NCI-H2107 treated with DMSO at 0.1 percent for 48 hours (cell line): ENCODE measurements at regions not wholly inside any gene's neighbourhood (a gene's known extent, or its start where the extent isn't known, plus 50 kb on each side); places are given as distances from the start of the nearest gene placed in this dataset.

Experiments used
- DNase-seq: peaks from one replicate; lab custom pipeline; 2025; ENCODE audit not compliant: unreplicated experiment; lab: John Stamatoyannopoulos, UW

DNA sequence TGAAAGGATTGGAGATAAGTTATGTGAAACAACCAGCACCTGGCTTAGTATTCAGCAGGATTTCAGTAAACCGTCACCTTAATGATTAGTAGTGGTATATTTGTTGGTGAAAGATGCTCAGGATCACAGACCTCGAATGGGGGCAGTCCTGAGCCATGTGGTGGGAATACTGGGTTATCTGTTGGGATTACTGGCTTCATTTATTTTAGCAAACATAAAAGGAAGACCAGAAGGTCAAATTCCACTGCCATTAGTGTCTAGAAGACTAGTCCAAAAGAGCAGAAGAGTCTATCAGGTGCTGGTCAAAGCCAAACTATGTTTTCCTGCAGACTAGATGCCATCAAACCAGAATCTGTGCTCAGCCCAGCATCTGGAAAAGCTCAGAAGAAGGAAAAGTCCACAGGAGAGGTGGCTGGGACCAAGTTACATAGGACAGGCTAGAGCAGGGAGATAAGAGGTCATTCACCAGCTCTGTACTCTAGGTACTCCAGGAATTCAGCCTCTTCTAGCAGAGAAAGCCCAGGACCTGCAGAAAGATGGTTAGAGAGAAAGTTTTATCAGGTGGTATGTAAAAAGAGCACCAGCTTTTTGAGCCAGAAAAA, 343.4 kb downstream of the PLPP3 start:
- DNase-seq, result no peak

DNA sequence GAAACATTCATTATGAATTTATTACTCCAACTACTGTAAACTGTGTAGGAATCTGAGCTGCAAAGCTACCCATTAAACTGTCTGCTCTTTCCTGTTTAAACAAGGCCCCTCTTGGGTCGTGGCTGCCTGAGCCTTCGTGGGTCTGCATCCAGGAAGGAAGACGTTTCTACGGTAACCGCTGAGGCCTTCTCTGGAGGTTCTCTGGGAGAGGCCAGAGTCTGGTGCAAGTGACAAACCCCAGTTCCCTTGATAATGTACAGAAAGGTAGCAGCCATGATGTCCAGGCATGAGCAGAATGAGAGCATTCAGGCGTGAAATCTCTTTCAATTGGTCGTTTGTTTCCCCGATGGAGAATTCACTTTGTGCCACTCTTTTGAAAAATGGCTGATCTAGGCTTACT, 350.2 kb downstream of the PLPP3 start:
- DNase-seq, result no peak

DNA sequence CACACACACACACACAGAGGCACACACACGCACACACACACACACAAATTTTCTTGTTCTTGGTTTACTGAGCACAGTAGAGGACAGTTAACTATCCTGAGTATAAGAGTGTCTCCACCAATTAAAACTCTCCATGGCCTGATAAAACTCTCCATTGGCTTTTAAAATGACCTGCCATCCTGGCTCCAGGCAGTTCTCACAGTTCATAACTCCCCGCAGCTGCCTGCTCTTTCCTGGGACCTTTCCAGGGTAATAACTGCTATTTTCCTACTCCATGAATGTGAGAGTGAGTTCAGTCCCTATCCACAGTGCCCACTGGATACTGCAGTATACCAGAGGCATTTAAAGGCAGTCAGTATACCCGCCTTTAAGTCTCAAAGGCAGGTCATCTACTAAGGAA, 351.5 kb downstream of the PLPP3 start:
- no peak for DNase-seq

DNA sequence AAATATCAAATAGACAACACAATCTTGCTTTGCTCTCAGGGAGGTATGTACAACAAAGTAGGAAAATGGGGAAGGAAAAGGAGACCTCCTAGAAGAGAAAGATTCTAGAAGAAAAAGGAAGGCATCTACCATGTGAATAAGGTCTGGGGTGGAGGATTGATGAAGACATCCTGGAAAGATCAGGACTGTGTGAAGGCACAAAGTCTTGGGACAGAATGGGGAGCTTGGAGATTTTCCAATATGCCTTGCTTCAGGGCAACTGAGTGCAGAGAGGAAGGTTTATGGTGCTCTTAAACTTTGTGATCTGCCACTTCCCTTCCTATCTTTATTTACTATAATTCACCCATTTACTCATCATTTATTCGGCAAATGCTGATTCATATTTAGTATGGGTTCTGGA, 352.0 kb downstream of the PLPP3 start:
- no peak for DNase-seq

DNA sequence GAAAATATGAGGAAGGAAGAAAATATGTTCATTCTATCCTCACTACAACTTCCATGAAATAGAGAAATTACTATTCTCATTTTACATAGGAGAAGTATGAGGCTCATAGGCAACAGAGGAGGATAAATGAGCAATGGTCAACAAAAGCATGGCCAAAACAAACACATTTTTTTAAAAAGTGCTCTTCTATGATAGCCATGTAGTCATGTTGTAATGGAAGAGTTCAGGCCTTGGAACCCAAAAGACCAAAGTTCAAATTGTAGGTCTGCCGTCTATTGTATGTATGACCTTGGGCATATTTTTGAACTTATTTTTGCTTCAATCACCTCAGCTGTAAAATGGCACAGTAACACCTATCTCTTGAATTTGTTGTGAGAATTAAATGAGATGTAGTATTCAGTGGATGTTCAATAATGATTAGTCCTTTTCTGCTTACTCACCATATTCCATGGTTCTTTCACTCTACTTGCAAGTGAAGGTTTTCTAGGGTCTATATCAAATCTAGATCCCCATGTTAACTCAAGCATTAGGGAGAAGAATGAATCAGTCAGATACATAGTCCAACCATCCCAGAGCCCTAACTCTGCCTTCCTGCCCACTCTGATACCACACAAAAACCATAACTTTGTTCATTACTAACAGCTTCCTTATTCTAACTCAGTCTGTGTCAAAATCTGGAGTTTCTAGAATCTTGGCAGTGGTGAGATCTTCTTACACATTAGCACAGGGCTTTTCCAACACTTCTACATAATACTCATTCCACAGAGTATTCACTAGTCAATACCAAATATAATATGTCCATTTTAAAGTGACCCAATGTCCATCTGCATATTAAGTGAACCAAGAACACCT, 353.2 kb downstream of the PLPP3 start:
- no peak for DNase-seq

DNA sequence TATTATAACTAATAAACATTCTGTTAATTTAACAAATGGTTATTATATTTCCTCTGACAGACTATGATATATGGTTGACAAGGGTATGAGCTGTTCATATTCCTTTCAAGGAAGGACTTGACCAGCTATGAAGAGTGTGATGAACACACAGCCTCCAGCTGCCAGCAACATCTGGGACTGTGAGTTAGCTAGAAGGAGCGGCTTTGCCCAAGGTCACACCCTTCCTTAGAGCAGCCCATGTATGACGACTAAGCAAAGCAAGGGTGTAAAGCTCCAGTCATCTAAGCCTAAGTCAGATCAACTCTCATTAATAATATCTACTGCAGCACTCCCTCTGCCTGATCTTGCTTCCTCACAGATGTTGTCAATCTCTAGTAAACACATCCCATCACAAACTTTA, 355.4 kb downstream of the PLPP3 start:
- no peak for DNase-seq

DNA sequence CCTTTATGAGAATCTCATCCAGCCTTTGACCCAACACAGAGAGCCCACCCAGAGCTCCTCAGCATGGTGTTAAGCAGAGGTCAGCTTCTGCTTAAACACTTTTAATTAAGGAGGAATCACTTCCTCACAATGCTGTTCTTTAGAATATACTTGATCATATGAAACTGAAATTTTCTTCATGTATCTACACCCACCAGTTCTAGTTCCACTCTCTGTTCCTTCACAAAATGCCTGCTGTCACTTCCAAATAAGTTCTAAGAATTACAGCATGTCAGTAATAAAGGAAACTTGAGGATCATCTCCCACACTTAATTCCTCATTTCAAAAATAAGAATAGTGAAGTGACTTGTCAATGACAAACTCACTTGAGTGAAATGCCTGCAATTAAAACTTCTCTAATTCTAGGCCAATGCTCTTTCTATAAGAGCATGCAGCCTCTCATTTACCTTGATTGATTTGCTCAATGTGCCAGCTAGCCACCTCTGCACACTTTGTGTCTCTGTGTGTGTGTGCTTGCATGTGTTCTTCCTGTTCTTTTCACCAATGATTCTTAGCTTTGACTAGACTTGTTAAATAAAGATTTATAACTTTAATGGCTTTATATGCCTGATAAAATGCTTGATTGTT, 356.3 kb downstream of the PLPP3 start:
- no peak for DNase-seq

DNA sequence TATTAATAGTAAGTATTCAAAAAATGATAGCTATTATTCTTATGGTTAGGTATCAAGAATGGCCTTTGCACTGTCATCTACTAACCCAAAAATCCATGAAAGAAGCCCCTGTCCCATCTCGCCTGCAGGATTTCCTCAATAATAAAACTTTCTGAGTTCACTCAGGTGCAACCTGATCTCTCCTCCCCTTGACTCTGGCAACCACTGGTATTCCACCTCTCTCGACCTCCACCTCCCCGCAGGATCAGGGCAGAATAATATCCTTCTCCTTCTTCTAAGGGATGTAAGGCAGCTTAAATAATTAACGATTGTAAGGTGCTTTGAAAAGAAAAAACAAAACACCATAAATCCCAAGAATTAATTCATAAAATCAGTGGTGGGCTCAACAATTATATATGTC, 359.3 kb downstream of the PLPP3 start:
- DNase-seq, result no peak

DNA sequence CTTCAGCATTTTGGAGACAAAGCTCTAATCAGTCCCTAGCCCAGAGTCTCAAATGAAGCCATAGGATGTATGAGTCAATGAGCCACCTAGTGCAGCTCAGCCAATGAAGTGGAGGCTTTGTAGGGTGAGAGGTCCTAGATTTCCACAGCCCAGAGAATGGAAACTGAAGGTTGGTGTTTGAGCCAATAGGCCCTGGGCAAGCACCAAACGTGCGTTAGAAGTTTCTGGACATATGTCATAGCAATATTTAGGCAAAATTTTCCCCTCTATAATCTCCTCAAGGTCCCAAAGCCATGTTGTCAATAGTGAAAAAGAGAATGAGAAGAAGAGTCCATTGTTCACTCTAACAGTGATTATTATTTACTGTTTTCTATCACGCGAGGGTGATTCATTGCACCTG, 361.3 kb downstream of the PLPP3 start:
- no peak for DNase-seq

DNA sequence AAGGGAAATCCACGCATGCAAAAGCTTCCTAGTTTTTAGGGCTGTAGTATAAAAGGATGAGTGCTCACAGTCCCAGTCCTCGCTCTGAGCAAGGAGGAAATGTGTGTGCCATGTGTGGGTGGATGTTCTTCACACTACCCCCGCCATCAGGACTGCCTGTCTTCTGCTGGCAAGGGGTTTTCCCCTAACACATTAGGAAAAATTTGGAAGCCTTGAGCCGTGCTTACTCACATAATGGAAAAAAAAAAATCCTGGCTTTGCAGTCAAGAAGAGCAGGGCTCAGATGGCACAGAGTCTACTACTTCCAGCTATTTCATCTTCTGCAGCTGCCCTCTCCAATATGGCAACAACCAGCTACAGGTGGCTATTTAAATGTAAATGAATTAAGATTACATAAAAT, 363.1 kb downstream of the PLPP3 start:
- no peak for DNase-seq

DNA sequence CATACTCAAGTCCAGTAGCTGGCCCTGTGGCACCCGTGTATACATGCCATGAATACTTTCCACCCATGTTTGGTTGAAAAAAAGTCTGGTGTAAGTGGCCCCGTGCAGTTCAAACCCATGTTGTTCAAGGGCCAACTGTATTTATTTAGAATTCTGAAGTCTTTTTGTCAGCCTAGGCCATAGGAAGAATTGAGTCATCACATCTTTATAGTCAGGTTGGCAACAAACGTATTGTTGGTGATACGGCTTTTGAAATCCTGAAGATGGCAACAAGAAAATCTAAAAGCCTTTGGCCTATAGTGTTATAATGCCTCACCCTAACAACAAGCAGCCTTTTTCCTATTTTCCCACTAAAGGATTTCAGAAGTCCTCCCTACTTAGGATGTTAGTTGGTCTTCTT, 363.6 kb downstream of the PLPP3 start:
- no peak for DNase-seq

DNA sequence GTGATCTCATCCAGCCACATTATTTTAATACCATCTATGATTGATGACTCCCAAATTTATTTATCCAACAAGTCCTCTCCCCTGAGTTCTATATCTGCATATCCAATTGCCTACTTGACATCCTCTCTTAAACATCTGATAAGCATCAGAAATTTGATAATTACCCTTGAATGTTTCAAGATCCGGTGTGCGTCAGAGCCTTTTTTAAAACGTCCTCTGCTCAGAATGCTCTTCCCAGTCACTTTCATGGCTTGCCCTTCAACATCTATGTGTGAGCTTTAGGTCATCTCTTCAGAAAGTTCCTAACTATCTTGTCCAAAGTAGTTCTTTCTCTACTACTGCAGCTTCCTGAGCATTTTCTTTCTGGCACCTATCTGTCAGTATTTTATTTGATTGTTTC, 364.3 kb downstream of the PLPP3 start:
- DNase-seq, result no peak

DNA sequence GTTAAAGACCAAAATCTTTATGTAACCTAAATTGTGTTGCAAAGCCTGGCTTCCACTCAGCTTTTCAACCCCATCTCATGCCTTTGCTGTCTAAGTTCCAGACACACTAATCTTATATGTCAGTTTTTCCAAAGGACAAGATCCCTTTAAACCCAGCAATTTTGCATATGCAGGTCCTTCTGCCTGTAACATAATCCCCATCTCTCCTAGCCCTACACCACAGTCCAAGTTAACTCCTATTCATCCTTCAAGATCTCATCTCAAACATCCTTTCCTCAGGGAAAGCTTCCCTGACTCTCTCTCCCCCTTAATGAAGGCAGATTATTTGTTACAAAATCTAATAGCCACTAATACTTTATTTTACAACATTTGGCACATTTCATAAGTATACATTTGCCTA, 366.3 kb downstream of the PLPP3 start:
- DNase-seq, result no peak

DNA sequence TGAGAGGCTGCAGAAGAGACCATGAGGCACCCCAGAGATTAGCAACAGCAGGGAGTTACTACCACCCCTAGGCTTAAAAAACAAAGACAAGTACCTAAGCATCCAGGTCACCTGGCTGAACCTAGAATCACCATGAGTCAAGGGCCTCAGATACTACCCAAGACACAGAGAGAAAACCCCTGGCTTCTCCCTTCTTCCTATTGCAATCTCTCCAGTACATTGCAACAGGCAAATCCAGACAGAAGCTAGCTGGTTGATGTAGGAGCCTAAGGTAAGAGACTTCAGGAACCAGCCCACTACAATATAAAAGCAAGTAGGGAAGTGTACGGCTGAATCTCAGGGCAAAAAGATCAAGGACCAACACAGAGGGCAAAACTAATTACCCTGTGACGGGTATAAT, 367.2 kb downstream of the PLPP3 start:
- DNase-seq, result no peak

DNA sequence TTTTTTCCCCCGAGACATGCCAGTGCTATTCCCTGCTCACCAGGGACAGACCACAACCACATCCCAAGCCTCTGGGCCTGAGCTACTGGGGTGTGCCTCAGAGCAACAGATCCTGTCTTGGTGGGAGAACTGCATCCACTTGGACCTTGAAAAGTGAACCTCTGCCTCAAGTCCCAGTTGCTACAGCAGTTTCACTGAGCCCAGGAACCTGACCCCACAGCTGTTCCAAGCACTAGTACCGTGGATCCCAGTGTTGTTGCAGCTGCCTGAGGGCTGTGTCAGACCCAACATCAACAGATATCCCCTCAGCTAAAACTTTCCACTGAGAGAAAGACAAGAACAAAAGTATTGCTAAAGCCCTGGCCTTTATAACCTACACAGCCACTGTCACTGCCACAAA, 373.0 kb downstream of the PLPP3 start:
- no peak for DNase-seq

DNA sequence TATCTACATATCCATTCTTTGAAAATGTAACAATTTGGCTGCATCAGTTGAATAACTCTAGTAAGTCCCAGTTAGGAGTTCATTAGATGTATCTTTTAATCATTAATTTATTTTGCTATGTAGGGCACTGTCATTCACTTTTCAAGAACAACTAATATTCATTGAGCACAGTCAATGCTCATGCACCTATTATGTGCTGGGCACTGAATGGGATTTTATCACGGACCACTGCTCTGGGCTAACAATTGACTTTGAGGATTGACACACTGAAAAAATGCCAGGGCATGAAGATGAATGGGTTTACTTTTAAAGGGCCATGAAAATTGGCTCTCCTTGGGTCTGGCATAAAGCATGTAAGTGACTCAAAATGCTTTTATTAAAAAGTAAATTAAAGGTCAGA, 375.2 kb downstream of the PLPP3 start:
- DNase-seq, result no peak

DNA sequence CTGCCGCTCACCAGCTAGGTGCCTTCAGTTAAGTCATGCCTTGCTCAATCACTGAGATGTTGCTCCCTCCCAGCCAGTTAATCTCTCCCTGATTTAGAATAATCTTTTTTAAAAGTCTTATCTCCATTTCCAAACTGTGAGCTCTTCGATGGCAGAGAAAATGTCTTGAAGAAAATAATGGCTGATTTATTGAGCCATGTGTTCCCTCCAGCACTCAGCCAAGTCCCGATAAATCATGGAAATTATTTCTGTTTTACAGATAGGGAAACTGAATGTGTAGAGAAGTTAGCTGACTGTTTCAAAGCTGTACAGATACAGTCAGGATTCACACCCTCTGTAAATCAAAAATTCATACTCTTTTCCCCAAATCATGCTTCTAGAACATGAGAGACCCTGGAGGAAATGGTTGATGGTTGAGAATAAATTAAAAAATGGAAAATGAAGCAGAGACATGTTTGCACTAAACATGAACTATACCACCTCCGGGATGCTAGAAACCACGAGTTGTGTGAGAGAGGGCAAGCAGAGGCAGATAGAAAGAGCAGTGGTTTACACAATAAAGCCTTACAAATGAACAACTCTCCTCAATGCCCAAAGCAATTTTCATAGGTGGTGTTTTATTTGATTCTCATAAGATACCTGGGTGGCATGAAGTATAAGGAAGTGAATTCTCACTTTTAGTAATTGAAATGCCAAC, 376.4 kb downstream of the PLPP3 start:
- no peak for DNase-seq

DNA sequence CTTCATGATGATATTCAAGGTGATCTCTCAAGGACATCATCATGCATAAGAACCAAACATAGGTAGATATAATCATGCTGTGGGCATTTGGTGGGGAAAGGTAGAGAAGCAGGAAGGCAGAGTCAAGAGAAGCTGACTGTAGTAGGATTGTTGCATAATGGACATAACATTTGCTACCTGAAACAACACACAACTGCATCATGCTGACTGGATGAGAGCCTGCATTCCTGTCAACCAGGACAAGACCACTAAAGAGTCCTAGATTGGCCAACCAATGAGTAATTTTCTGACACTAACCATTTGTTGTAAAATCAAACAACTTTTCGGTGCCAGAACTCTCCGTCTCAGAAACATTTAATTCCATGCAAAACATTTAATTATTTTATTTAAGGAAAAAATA, 377.2 kb downstream of the PLPP3 start:
- no peak for DNase-seq

DNA sequence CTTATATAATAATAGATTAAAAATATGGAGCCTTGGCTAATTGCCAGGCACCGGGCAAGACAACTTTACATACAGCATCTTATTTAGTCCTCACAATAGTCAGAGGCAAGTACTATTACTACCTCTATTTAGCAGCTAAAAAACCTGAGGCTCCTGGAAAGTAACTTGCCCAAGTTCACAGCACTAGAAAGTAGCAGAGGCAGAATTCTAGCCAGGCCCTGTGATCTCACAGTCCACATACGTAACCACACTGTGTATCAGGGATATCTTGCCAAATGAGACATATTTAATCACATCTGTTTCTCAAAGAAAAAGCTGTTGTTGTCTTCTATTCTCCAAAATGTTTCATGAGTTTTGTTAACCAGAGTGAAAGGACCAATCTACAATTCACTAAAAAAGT, 378.5 kb downstream of the PLPP3 start:
- no peak for DNase-seq

DNA sequence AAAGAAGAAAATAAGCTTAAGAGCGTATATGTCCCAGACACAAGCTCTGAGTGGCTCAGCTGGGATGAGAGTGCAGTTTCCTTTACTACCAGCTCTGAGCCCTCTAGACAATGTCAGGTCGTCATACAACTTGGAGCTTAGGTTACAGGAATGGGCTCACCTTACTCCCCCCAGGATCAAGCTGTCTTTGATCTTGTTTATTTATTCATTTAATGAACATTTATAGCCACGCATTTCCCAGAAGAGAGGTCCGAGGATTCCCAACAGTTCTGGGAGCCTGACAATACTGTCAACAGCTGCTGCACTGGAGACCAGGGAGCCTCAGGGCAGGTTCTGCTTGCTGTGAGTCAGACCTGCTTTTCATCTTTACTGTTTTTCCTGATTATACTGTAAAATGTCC, 378.9 kb downstream of the PLPP3 start:
- peak; percentile 27 for DNase-seq

DNA sequence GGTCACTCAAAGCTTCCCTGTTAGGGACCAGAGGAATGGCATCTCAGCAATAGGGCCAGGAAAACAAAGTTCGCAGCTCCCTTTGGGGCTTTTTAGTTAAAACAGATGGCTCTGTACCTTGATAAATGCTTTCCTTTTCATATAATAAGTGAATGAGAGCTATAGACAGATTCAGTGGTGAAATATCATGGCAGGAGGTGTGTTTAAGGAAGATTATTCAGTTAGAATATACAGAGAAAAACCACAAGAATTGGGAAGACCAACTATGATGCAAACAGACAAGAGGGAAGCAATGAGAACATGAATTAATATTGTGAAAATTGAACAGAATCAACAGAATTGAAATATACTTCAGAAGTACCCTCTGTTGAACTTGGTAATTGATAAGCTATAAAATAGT, 379.4 kb downstream of the PLPP3 start:
- no peak for DNase-seq

DNA sequence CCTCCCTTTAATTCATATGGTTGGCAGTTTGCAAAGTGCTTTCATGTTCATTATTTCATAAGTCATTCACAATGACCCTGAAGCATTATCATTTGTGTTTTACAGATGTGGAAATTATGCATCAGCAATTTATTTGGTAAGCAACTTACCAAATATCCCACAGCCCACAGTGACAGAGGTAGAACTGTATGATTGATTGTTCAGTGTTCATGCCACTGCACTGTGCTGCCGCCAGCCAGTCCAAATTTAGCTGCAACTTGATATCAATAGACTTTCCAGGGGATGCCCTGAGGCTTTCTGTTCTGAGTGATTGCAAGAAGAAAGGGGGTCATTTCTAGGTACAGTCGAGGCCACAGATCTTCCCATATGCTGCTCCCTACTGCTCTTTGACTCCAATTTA, 380.3 kb downstream of the PLPP3 start:
- no peak for DNase-seq
